Cardiac muscle cell (in vitro differentiated cells and primary cell): ENCODE measurements at regions not wholly inside any gene's neighbourhood (a gene's known extent, or its start where the extent isn't known, plus 50 kb on each side); places are given as distances from the start of the nearest gene placed in this dataset.

Experiments used
- DNase-seq, 2 donors: peaks; one replicate each; pipeline versions ENCODE4 v3.0.0 to v3.0.0-alpha.2; 2010 to 2017; ENCODE audit warnings: low read depth in 1 of 2, low spot score in 1 of 2
- H3K27ac ChIP-seq: fragments of 200-600 bp; sonication (generic); 2 replicates; pipeline ENCODE4 v1.5.1; 2016
- H3K27me3 ChIP-seq: fragments of 200-600 bp; sonication (generic); 2 replicates; pipeline ENCODE4 v1.6.0; 2016; ENCODE audit warnings: control low read depth
- H3K36me3 ChIP-seq: fragments of 200-600 bp; sonication (generic); 2 replicates; pipeline ENCODE4 v1.5.1; 2016; ENCODE audit warnings: control low read depth
- H3K4me1 ChIP-seq: fragments of 200-600 bp; sonication (generic); 2 replicates; pipeline ENCODE4 v1.8.1; 2017; ENCODE audit warnings: low read depth, mild to moderate bottlenecking, mixed run types
- H3K4me3 ChIP-seq: fragments of 200-600 bp; sonication (generic); 2 replicates; pipeline ENCODE4 v1.5.1; 2016; ENCODE audit warnings: mild to moderate bottlenecking
- H3K9me3 ChIP-seq: fragments of 200-600 bp; sonication (generic); 2 replicates; pipeline ENCODE4 v1.5.1; 2017; ENCODE audit warnings: low read depth, mild to moderate bottlenecking, control low read depth
- CTCF ChIP-seq: IDR thresholded peaks from 2 replicates; pipeline ENCODE4 v1.5.1; 2012; ENCODE audit warnings: low read depth, mild to moderate bottlenecking, low read length

- H3K27ac ChIP-seq = peak overlapping the region; percentile 15
- H3K9me3 ChIP-seq = no peaks in the 10 kb centered on the region
- no peak for TF ChIP-seq CTCF
- H3K4me3 ChIP-seq = no peak overlapping the region
- H3K4me1 ChIP-seq = peaks cover 12% of the 10 kb centered on the region
- H3K27me3 ChIP-seq = no peaks in the 10 kb centered on the region
- H3K36me3 ChIP-seq = no peaks in the 10 kb centered on the region
- DNase-seq = no peak
These were observed 76.5 kb upstream of the ATF7IP2 start for GRCh38 chr16:10309271-10309932.

- no peak overlapping the region for H3K4me3 ChIP-seq
- no peaks in the 10 kb centered on the region for H3K9me3 ChIP-seq
- TF ChIP-seq CTCF = no peak
- no peaks in the 10 kb centered on the region for H3K36me3 ChIP-seq
- no peak overlapping the region for H3K27ac ChIP-seq
- DNase-seq = no peak
- H3K27me3 ChIP-seq = no peaks in the 10 kb centered on the region
- peaks cover 12% of the 10 kb centered on the region for H3K4me1 ChIP-seq
These were observed 73.9 kb upstream of the ATF7IP2 start for GRCh38 chr16:10312008-10312407.

GRCh38 chr16:10312784-10313724 is 72.8 kb upstream of the ATF7IP2 start:
- Histone ChIP-seq H3K36me3 (no peaks in the 10 kb centered on the region), H3K27me3 (no peaks in the 10 kb centered on the region), H3K4me1 (peaks cover 12% of the 10 kb centered on the region), H3K27ac (no peak overlapping the region), H3K4me3 (no peak overlapping the region), H3K9me3 (no peaks in the 10 kb centered on the region)
- TF ChIP-seq CTCF = no peak
- no peak for DNase-seq

- TF ChIP-seq CTCF = no peak
- Histone ChIP-seq H3K9me3 (no peaks in the 10 kb centered on the region), H3K27me3 (no peaks in the 10 kb centered on the region), H3K4me3 (no peak overlapping the region), H3K4me1 (peaks cover 12% of the 10 kb centered on the region), H3K27ac (no peak overlapping the region), H3K36me3 (no peaks in the 10 kb centered on the region)
- no peak for DNase-seq
These were observed 71.5 kb upstream of the ATF7IP2 start for GRCh38 chr16:10314317-10314716.

GRCh38 chr16:10314811-10315210 is 71.0 kb upstream of the ATF7IP2 start:
- H3K4me1 ChIP-seq = peaks cover 12% of the 10 kb centered on the region
- peak in 1 of 2 donors; percentile 39 for DNase-seq

More at GRCh38 chr16:10314811-10315210, 71.0 kb upstream of the ATF7IP2 start:
- no peaks in the 10 kb centered on the region for H3K9me3 ChIP-seq
- no peaks in the 10 kb centered on the region for H3K27me3 ChIP-seq
- no peak overlapping the region for H3K27ac ChIP-seq
- no peak overlapping the region for H3K4me3 ChIP-seq
- no peaks in the 10 kb centered on the region for H3K36me3 ChIP-seq
- TF ChIP-seq CTCF = no peak
